NCI-H446 (cell line): ENCODE measurements at regions not wholly inside any gene's neighbourhood (a gene's known extent, or its start where the extent isn't known, plus 50 kb on each side); places are given as distances from the start of the nearest gene placed in this dataset.
"Not testable (repeated sequence)": the region's sequence is repeated elsewhere in the genome, so short reads cannot be mapped to it uniquely, and the experiment has no call there.

Source experiments
- DNase-seq, 2 experiments: peaks; one replicate each; lab custom pipeline; 2025; lab: John Stamatoyannopoulos, UW

DNA sequence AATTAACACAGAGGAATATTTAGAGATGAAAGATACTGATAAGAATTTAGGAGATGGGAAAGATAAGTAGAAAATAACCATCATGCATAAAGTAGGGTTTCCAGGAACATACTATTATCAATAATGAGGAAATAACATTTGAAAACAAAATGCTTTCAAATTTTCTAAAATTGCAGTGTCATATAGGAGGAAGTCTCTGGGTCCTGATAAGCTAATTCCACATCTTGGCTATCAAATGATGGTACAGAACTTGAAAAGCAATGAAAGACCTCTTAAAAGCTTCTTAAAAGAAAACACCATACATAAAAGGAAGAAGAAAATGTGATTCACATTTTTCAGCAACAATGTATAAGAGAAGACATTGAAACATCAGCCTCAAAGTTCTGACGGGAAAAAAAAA is 1024.8 kb downstream of the TSN start:
- no peak for DNase-seq

DNA sequence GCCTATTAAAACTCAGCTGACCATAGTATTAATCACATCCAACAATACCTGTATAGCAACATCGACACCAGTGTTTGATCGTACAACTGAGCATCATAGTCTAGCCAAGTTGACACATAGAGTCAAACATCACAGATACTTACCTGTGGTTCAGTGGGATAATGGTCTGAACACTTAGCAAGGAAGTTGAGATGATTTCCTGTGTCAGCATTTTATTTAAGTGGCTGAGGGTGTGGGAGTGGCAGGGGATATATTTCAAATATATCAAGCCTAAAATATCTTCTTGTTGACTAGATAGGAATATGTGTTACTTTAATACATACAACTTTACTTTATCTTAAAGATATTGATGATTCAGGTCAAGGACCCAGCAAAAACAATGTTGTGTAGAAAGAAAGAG is 1038.6 kb downstream of the TSN start:
- DNase-seq: no peak

DNA sequence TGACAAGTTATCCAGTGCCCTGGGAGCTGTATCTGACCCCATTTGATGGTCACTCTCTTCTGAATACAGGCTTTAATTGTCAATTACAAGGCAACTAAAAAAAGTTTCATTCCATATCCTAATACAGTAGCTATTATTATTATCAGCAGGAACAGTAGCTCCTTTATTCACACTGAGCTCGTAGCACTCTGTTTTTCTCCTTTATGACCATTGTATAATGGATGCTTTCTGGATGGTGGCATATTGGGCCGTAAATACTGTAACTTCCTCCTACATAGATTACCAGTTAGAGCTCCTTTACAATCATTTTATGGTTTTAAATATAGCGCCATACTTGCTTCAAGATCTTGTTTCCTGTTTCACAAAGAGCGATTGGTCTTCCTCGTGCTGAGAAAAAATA is 1040.3 kb downstream of the TSN start:
- no peak for DNase-seq

- no peak for DNase-seq
Measured at GRCh38 chr2:122799391-122799790, 1043.9 kb downstream of the TSN start.

GRCh38 chr2:122800781-122801180 is 1045.3 kb downstream of the TSN start:
- no peak for DNase-seq

DNA sequence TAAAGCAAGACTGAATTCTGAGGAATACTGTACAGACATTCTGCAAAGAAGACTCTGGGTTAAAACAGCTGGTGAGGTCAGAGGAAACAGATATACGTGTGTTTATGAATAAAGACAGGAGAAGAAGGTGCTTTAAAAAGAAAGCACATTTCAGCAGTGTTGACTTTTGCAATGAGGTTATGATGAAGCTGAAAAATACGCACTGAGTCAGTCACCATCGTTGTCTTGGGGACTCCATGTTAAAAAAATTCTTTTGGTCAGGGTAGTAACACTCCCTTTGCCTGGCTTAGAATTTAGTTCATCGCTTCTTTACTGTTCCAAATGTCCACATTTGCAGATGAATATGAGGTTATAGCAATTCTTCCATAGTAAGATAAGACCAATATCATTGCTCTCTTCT is 1049.0 kb downstream of the TSN start:
- no peak for DNase-seq

DNA sequence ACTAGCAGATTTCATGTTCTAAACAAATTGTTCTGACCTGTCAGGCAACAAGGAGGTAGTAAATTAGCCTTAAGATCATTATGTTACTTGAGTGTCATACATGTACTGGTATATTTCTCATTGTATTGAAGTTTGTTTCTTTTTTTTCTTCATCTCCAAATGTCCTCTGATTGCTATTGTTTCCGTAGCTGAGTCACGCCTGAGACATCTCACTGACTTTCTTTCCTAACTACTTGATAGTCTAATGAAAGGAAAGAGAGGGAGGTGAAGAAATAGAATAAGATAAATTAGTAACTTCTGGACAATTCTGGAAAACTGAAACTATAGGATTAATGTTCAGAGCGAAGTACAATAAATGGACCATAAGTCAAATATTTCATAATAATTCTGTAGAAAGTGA is 1049.9 kb downstream of the TSN start:
- DNase-seq: no peak

DNA sequence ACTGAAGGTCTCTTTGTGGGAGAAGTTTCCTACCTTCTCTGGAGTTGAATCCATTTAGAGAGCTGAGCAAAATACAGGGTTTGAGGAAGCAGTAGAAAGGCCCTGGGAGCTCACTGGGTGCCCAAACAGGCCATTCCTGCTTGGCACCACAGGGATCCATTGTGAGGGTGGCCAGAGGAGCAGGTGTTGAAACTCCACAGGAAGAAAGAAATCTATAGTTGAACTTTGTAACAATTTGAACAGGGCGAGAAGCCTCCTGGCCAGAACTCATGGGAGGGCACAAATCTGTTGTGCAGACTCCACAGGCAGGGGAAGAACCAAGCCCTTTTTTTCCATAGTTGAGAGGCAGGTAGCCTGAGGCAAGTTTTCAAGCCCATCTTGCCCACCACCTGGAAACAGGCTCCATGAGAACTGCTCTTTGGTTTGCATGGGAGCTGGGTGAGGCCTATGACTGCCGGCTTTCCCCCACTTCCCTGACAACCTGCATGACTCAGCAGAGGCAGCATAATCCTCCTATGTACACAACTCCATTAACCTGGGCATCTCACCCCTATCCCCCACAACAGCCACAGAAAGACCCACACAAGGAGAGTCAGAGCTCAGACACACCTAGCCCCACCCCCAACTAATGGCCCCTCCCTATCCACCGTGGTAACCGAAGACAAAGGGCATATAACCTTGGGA is 1053.0 kb downstream of the TSN start:
- DNase-seq: no peak

DNA sequence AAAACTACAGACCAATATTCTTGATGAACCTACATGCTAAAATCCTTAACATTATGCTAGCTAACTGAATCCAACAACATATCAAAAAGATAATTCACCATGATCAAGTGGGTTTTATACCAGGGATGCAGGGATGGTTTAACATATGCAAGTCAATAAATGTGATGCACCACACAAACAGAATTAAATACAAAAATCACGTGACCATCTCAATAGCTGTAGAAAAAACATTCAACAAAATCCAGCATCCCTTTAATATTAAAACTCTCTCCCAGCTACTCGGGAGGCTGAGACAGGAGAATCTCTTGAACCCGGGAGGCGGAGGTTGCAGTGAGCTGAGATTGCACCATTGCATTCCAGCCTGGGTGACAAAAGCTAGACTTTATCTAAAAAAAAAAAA is 1056.8 kb downstream of the TSN start:
- not testable (repeated sequence) for DNase-seq

DNA sequence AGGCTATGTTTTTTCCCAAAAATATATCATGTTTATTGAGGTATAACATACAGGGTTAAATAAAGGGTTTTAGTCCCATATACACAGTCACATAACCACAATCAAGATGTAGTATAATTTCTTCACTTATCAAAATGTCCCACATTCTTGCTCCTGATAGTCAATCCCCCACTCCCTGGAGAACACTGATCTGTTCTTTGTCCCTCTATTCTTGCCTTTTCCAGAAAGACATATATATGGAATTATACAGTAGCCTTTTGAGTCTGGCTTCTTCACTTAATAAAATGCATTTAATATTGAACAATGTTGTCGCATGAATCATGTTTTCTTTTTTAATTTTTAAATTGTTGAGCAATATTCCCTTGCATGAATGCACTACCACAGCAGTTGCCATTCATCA is 1059.7 kb downstream of the TSN start:
- no peak for DNase-seq

DNA sequence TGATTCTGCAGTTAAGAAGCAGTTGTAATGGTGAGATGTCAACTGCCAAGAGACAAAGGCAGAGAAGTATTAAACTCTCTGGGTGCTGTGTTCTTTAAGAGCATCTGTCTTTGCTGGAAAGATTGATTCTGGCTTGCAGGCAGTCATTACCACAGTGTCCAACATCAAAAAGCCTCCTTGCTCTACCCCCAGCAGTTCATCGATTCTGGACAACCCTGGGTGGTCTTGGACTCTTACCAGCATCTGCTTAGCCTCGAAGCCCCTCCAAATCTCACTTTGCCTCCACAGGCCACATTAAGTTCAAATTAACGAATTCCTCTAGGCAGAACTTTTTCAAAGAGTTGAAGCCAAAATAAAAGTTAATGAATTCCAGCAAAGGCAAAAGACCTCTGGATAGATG is 1061.4 kb downstream of the TSN start:
- DNase-seq: peak in 1 of 2 experiments; percentile 5

DNA sequence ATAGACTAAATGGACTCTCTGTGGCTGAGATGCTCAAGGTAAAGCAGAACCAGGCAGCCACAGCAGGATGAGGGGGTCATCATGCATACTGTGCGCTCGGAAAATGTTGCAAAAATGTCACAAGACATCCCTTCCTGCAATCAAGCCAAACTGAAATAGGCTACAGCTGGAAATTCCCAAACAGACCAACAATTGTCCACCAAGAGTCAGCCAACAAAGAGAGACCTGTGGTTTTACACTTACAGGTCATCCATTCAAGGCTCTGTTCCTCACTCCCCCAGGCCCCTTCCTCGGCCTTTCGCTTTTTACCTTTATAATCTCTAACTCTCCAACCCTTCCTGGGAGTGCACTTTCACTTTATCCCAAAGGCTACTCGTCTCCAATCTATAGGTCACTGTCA is 1066.9 kb downstream of the TSN start:
- DNase-seq: no peak

DNA sequence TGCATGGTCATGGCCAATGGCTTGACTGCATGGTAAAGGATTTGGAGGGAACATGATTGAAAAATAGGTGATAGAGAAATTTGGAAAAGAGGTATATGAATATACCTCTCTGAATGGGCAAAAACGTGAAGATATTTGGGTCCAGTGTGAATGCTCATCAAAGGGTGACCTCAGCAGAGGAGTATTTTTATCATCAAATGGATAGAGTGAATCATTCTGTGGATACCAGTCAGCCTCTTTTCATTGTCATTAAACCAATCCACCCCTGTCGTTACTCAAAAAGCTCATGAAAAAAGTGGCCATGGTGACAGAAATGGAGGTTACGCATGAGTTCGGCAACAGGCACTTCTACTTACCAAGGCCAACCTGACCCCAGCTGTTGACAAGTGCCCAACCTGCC is 1074.7 kb downstream of the TSN start:
- no peak for DNase-seq

- DNase-seq: no peak
Measured at GRCh38 chr2:122831649-122832048, 1076.2 kb downstream of the TSN start.

- DNase-seq: no peak
Measured at GRCh38 chr2:122843503-122843902, 1088.1 kb downstream of the TSN start.

DNA sequence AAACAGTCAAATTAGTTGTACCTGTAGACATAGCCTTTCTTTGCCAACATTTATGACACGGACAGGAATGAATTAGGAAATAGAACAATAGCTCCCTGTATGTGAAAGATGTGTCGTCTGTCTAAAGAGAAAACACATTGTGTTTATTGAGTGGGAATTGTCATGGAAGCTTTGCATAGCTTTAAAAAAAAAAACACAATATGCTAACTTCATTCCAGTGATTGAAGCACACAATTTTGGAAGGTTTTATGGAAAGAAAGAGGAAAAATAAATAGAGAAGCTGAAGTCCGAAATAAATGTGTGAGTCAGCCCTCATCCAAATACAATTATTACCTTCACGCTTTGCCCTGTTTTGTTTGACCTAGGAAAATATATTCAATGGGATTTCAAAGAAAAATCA is 1095.7 kb downstream of the TSN start:
- DNase-seq: no peak

- DNase-seq: no peak
Measured at GRCh38 chr2:122851972-122852531, 1096.6 kb downstream of the TSN start.

DNA sequence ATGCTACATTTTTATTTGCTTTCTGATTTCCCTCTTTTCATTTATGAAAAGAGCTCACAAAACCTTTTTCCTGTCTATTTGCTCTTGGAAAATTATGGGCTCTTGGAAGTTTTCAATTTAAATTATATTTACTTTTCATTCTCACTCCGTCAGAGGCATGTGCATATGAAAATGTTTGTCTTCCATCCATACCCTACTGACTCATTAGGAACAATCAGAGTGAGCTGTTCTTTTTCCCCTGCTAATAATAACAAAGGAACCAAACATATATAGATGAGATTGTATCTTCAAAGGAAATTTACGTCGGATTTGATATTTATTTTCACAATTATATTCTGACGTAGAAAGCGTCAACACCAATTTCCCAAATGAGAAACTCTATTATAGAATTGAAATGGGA is 1101.2 kb downstream of the TSN start:
- no peak for DNase-seq

DNA sequence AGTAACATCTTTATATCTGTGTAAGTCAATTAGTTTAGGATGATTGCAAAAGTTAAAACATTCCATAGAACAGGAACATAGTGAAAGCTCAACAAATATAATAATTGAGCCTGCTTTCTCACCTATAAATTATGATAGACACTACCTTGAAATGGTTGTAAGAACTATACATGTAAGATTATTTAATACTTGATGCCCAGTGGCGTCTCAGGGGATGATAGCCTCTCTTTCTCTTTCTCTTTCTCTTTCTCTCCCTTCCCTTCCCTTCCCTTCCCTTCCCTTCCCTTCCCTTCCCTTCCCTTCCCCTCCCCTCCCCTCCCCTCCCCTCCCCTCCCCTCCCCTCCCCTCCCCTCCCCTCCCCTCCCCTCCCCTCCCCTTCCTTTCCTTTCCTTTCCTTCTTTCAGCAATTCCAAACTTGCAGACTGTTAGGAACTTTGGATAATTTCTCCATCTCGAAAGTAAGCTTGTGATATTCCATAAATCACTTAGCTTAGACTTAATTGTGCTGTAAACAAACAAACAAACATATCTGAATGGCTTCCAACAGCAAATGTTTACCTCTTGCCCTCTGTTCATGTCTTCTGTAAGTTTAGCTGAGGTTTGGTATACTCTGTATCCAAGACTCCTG is 1102.7 kb downstream of the TSN start:
- no peak for DNase-seq

DNA sequence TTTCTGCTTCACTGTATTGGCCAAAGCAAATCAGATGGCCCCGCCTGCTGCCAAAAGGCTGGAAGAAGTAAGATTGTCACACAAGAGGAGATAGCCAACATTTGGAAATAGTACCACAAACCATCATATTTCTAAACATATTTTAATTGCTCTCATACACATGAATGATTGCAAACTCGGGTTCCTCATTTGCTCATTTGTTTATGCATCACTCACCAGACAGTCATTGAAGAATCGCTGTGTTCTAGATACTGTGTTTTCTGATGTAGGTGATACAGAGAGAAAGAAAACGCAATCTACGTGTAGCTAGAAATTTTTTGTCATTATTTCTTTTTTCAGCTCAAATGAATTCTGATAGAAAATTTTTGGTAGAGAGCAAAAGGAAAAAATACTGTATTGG is 1103.4 kb downstream of the TSN start:
- no peak for DNase-seq

GRCh38 chr2:122859260-122859659 is 1103.8 kb downstream of the TSN start:
- DNase-seq: no peak

GRCh38 chr2:122863532-122863931 is 1108.1 kb downstream of the TSN start:
- peak; percentile 73 to 88 for DNase-seq

DNA sequence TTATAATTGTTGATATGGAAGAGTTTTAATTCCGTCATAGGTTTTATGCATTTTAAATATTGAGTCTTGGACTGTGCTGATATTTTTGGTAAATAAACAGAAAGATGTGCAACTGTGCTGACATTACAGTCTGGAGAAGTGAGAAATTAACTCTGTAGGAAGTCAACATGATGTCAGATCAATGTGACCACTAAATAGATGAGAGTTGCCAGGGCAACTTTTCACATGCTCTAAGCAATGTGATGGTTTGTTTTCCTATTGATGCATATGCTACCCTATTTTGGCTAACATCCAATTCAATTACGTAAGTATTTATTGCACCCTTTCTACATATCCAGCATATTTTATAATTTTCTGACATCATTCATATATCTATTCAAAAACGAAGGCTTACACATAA is 1109.3 kb downstream of the TSN start:
- peak in 1 of 2 experiments; percentile 35 for DNase-seq

- no peak for DNase-seq
Measured at GRCh38 chr2:122866095-122866494, 1110.6 kb downstream of the TSN start.
